Cardiac fibroblast (primary cell): ENCODE measurements at regions not wholly inside any gene's neighbourhood (a gene's known extent, or its start where the extent isn't known, plus 50 kb on each side); places are given as distances from the start of the nearest gene placed in this dataset.
"Not testable (repeated sequence)": the region's sequence is repeated elsewhere in the genome, so short reads cannot be mapped to it uniquely, and the experiment has no call there.

ENCODE experiments used
- DNase-seq, 2 donors: peaks; one replicate each; pipeline versions ENCODE4 v3.0.0 to v3.0.0-alpha.2; 2010; ENCODE audit warnings: low read depth in 2 of 2
- H3K4me3 ChIP-seq, 2 donors: replicated peaks in 1 of 2; 1 replicate in 1 of 2; 2 replicates in 1 of 2; pipeline ENCODE4 v1.5.1; 2011; ENCODE audit warnings: low read depth in 2 of 2, low read length in 2 of 2, mild to moderate bottlenecking in 2 of 2, moderate library complexity in 1 of 2
- TF ChIP-seq, protein P1 (sequence below): IDR thresholded peaks from one replicate; pipeline ENCODE4 v1.5.1; 2011; ENCODE audit warnings: low read depth, mild to moderate bottlenecking, low read length, inconsistent platforms

DNA sequence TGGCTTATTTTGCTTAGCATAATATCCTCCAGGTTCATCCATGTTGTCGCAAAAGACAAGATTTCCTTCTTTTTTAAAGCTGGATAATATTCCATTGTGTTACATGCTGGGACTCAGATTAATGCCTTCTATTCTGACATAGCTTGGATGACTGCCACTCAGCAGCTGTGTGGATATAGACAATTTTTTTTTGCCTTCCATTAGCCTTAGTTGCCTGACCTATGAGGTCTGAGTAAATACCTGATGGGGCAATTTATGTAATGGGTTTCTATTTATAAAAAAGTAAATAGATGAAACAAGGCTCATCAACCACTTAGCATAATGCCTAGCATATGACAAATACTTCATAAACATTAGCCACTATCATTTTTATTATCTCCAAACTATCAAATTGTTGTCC is 515.4 kb downstream of the ZNF674 start:
- TF ChIP-seq, protein P1, sequence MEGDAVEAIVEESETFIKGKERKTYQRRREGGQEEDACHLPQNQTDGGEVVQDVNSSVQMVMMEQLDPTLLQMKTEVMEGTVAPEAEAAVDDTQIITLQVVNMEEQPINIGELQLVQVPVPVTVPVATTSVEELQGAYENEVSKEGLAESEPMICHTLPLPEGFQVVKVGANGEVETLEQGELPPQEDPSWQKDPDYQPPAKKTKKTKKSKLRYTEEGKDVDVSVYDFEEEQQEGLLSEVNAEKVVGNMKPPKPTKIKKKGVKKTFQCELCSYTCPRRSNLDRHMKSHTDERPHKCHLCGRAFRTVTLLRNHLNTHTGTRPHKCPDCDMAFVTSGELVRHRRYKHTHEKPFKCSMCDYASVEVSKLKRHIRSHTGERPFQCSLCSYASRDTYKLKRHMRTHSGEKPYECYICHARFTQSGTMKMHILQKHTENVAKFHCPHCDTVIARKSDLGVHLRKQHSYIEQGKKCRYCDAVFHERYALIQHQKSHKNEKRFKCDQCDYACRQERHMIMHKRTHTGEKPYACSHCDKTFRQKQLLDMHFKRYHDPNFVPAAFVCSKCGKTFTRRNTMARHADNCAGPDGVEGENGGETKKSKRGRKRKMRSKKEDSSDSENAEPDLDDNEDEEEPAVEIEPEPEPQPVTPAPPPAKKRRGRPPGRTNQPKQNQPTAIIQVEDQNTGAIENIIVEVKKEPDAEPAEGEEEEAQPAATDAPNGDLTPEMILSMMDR: no peak
- H3K4me3 ChIP-seq: no peak overlapping the region
- no peak for DNase-seq

DNA sequence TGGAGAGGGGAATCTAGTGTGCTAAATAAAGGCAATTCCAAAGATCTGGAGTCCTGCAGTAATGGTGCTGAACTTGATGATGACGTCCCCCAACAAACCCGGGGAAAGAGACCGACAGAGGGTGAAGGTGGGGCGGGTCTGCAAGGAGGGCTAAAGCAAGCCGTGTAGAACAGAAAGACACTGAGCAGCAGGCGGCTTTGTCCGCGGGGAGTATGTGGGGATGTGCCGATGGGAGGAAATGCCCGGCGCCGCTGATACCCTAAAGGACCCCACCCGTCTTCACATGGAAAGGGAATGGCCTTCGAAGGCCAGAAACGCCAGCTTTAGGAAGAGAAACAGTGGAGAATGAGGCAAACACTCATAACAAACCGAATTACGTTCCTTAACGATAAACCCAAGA is 528.9 kb downstream of the ZNF674 start:
- H3K4me3 ChIP-seq: no peak overlapping the region
- no peak for DNase-seq
- TF ChIP-seq, protein P1: no peak

DNA sequence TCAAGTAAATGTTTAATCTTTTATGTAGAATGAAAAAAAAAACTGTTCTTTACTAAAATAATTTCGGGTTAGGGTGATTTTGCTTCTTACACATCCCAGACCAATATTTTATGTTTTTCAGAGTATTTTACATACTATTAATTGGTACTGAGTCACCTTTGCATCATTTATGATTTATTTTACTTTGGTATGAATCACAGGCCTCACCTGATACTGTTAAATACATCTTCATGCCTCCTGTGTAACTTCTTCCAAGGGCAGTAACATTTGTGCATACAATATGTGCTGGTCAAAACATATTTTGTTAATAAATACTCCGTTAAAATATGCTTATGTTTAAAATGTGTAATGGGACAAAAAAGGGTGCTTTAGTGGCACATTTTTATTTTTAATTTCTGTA is 529.6 kb downstream of the ZNF674 start:
- DNase-seq: no peak
- TF ChIP-seq, protein P1: no peak
- H3K4me3 ChIP-seq: no peak overlapping the region

DNA sequence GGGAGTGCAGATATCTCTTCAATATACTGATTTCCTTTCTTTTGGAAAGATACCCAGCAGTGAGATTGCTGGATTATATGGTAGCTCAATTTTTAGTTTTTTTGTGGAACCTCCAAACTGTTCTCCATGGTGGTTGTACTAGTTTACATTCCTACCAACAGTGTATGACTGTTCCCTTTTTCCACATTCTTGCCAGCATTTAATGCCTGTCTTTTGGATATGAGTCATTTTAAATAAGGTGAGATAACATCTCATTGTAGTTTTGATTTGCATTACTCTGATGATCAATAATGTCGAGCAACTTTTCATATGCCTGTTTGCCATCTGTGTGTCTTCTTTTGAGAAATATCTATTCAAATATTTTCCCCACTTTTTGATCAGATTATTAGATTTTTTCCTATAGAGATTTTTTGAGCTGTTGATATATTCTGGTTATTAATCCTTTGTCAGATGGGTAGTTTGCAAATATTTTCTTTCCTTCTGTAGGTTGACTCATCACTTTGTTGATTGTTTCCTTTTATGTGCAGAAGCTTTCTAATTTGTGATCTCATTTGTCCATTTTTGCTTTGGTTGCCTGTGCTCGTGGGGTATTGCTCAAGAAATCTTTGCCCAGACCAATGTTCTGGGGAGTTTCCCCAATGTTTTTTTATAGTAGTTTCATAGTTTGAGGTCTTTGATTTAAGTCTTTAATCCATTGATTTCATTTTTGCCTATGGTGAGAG is 552.7 kb downstream of the ZNF674 start:
- DNase-seq: peak in 1 of 2 donors; percentile 0
- no peak overlapping the region for H3K4me3 ChIP-seq
- TF ChIP-seq, protein P1: no peak

DNA sequence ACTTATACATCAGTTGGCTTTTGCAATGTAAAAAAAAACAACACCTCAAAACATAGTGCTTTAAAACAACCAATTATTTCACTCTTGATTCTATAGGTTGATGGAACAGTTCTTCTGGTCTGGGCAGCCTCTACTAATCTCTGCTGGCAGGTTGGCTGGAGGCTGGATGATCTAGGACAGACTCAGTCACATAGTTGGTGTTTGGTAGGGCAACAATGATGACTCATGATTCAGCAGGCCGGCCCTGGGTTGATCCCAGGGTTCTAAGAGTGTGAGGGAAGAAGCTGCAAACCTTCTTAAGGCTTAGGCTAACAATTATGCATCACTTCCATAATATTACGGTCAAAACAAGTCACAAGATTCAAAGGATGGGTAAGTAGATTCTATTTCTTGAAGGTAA is 558.2 kb downstream of the ZNF674 start:
- H3K4me3 ChIP-seq: no peak overlapping the region
- DNase-seq: peak; percentile 10 to 14
- TF ChIP-seq, protein P1: no peak

DNA sequence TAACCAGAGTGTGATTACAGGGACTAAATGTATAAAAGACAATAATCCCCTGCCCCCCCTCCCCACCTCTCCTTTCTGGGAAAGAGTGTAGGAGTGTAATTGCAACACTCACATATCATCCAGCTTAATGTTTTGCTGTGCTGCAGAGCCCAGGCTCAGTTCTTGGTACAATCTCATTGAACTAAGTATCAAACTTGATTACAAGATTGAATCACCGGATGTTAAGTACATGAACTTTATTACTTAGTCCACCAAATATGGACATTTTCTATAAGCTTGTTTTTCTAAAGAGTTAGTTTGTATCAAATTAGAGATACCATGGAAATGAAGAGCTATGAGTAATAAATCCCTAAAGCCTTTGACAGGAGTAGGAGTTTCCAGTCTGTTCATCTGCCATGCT is 559.1 kb downstream of the ZNF674 start:
- H3K4me3 ChIP-seq: no peak overlapping the region
- DNase-seq: peak; percentile 4 to 13
- TF ChIP-seq, protein P1: no peak

DNA sequence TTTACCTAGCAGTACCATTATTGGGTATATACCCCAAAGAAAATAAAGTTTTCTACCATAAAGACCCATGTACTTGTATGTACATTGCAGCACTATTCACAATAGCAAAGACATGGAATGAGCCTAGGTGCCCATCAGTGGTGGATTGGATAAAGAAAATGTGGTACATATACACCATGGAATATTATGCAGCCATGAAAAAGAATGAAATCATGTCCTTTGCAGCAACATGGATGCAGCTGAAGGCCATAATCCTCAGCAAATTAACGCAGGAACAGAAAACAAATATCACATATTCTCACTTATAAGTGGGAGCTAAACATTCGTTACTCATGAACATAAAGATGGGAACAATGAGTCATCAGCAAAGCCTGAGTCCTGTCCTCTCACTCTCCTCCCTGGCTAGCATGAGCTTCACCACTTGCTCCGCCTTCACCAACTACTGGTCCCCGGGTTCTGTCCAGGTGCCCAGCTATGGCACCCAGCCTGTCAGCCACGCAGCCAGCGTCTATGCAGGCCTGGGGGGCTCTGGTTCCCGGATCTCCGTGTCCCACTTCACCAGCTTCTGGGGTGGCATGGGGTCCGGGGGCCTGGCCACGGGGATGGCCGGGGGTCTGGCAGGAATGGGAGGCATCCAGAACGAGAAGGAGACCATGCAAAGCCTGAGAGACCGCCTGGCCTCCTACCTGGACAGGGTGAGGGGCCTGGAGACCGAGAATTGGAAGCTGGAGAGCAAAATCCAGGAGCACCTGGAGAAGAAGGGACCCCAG is 562.1 kb downstream of the ZNF674 start:
- not testable (repeated sequence) for H3K4me3 ChIP-seq

More for the DNA sequence above, 562.1 kb downstream of the ZNF674 start:
- not testable (repeated sequence) for DNase-seq
